GM19452 (cell line): ENCODE measurements at regions not wholly inside any gene's neighbourhood (a gene's known extent, or its start where the extent isn't known, plus 50 kb on each side); places are given as distances from the start of the nearest gene placed in this dataset.
"Not testable (repeated sequence)": the region's sequence is repeated elsewhere in the genome, so short reads cannot be mapped to it uniquely, and the experiment has no call there.

Source experiments
- ATAC-seq: cut with Tn5 transposase; IDR thresholded peaks from one replicate; pipeline ENCODE4 v1.9.1; 2021; ENCODE audit not compliant: unreplicated experiment

GRCh38 chr15:20292422-20293005 lies 249.1 kb downstream of the GOLGA6L6 start:
- ATAC-seq: not testable (repeated sequence)

- not testable (repeated sequence) for ATAC-seq
These were observed 250.0 kb downstream of the GOLGA6L6 start for GRCh38 chr15:20291616-20292015.

GRCh38 chr15:20290606-20291005 lies 251.0 kb downstream of the GOLGA6L6 start:
- not testable (repeated sequence) for ATAC-seq

- ATAC-seq: not testable (repeated sequence)
These were observed 252.0 kb downstream of the GOLGA6L6 start for GRCh38 chr15:20289538-20290103.

- not testable (repeated sequence) for ATAC-seq
These were observed 252.6 kb downstream of the GOLGA6L6 start for GRCh38 chr15:20288800-20289537.

- not testable (repeated sequence) for ATAC-seq
These were observed 255.0 kb downstream of the GOLGA6L6 start for GRCh38 chr15:20286559-20286958.

- not testable (repeated sequence) for ATAC-seq
These were observed 255.8 kb downstream of the GOLGA6L6 start for GRCh38 chr15:20285696-20286300.

GRCh38 chr15:20284891-20285535 lies 256.6 kb downstream of the GOLGA6L6 start:
- ATAC-seq: not testable (repeated sequence)

- ATAC-seq: not testable (repeated sequence)
These were observed 257.9 kb downstream of the GOLGA6L6 start for GRCh38 chr15:20283651-20284050.

- not testable (repeated sequence) for ATAC-seq
These were observed 259.1 kb downstream of the GOLGA6L6 start for GRCh38 chr15:20282491-20282943.

- ATAC-seq: not testable (repeated sequence)
These were observed 259.9 kb downstream of the GOLGA6L6 start for GRCh38 chr15:20281567-20282275.

- no peak for ATAC-seq
These were observed 260.6 kb downstream of the GOLGA6L6 start for GRCh38 chr15:20280933-20281463.

GRCh38 chr15:20280141-20280932 lies 261.3 kb downstream of the GOLGA6L6 start:
- not testable (repeated sequence) for ATAC-seq

GRCh38 chr15:20279056-20279455 lies 262.5 kb downstream of the GOLGA6L6 start:
- not testable (repeated sequence) for ATAC-seq

- not testable (repeated sequence) for ATAC-seq
These were observed 263.2 kb downstream of the GOLGA6L6 start for GRCh38 chr15:20278376-20278775.

- ATAC-seq: not testable (repeated sequence)
These were observed 264.1 kb downstream of the GOLGA6L6 start for GRCh38 chr15:20277451-20277850.

GRCh38 chr15:20276312-20277114 lies 265.1 kb downstream of the GOLGA6L6 start:
- not testable (repeated sequence) for ATAC-seq

GRCh38 chr15:20275373-20275967 lies 266.1 kb downstream of the GOLGA6L6 start:
- ATAC-seq: not testable (repeated sequence)
